Ascending aorta (tissue), 2 donors: ENCODE measurements at regions not wholly inside any gene's neighbourhood (a gene's known extent, or its start where the extent isn't known, plus 50 kb on each side); places are given as distances from the start of the nearest gene placed in this dataset.

ENCODE experiments used
- DNase-seq, 2 donors: peaks; one replicate each; pipeline ENCODE4 v3.0.0-alpha.2; 2019; ENCODE audit warnings: low spot score in 2 of 2
- H3K27ac ChIP-seq, 2 donors: fragments of 200-600 bp; sonication (generic); one replicate each; pipeline ENCODE4 v1.5.1; 2016 to 2017; ENCODE audit warnings: mild to moderate bottlenecking in 1 of 2
- H3K27me3 ChIP-seq: fragments of 200-600 bp; sonication (generic); one replicate; pipeline ENCODE4 v1.5.1; 2017
- H3K36me3 ChIP-seq, 2 donors: fragments of 200-600 bp; sonication (generic); one replicate each; pipeline ENCODE4 v1.5.1; 2016
- H3K4me1 ChIP-seq, 2 donors: fragments of 200-600 bp; sonication (generic); one replicate each; pipeline ENCODE4 v1.5.1; 2016 to 2017; ENCODE audit warnings: mild to moderate bottlenecking in 1 of 2
- H3K4me3 ChIP-seq, 2 donors: fragments of 200-600 bp; sonication (generic); one replicate each; pipeline ENCODE4 v1.5.1; 2016 to 2017; ENCODE audit warnings: mild to moderate bottlenecking in 1 of 2
- H3K9me3 ChIP-seq, 2 donors: fragments of 200-600 bp; sonication (generic); one replicate each; pipeline ENCODE4 v1.5.1; 2016
- CTCF ChIP-seq, 3 experiments: fragments of 200-600 bp in 2 of 3; fragments of 450-650 bp in 1 of 3; sonication (generic) in 2 of 3; IDR thresholded peaks; one replicate each; pipeline ENCODE4 v1.5.1; 2016 to 2019; ENCODE audit warnings: antibody characterized with exemption in 3 of 3, mild to moderate bottlenecking in 1 of 3, moderate library complexity in 1 of 3
- intact Hi-C: fragments of 100-400 bp; cut with DNase I; formaldehyde crosslinking; loops from one replicate; pipeline ENCODE4 v1.15.1; 2023

GRCh38 chr1:68378296-68379084 lies 71.3 kb downstream of the RPE65 start:
- H3K27ac ChIP-seq: no peak overlapping the region
- TF ChIP-seq CTCF (IDR thresholded peaks at IDR 0.05): no peak
- no peaks in the 10 kb centered on the region for H3K9me3 ChIP-seq
- no peaks in the 10 kb centered on the region for H3K36me3 ChIP-seq
- no peaks in the 10 kb centered on the region for H3K4me1 ChIP-seq
- no peak for DNase-seq
- intact Hi-C loops: no loop called here
- no peak overlapping the region for H3K4me3 ChIP-seq
- no peaks in the 10 kb centered on the region for H3K27me3 ChIP-seq

- intact Hi-C loops: no loop called here
- TF ChIP-seq CTCF (IDR thresholded peaks at IDR 0.05): no peak
- H3K4me3 ChIP-seq: no peak overlapping the region
These were observed 72.7 kb downstream of the RPE65 start for GRCh38 chr1:68377098-68377497.

GRCh38 chr1:68376441-68376840 lies 73.3 kb downstream of the RPE65 start:
- Histone ChIP-seq H3K9me3 (no peaks in the 10 kb centered on the region), H3K36me3 (no peaks in the 10 kb centered on the region), H3K4me1 (no peaks in the 10 kb centered on the region), H3K27ac (no peak overlapping the region), H3K27me3 (no peaks in the 10 kb centered on the region), H3K4me3 (no peak overlapping the region)
- no peak for DNase-seq
- no peak for TF ChIP-seq CTCF (IDR thresholded peaks at IDR 0.05)
- intact Hi-C loops: no loop called here

More at GRCh38 chr1:68377098-68377497, 72.7 kb downstream of the RPE65 start:
- Histone ChIP-seq H3K36me3 (no peaks in the 10 kb centered on the region), H3K9me3 (no peaks in the 10 kb centered on the region), H3K27me3 (no peaks in the 10 kb centered on the region), H3K27ac (no peak overlapping the region), H3K4me1 (no peaks in the 10 kb centered on the region)
- no peak for DNase-seq

- DNase-seq: no peak
- H3K27me3 ChIP-seq: no peaks in the 10 kb centered on the region
- no peaks in the 10 kb centered on the region for H3K4me1 ChIP-seq
- intact Hi-C loops: no loop called here
- H3K27ac ChIP-seq: no peak overlapping the region
- H3K4me3 ChIP-seq: no peak overlapping the region
- H3K9me3 ChIP-seq: no peaks in the 10 kb centered on the region
- no peaks in the 10 kb centered on the region for H3K36me3 ChIP-seq
- TF ChIP-seq CTCF (IDR thresholded peaks at IDR 0.05): no peak
These were observed 73.8 kb downstream of the RPE65 start for GRCh38 chr1:68375919-68376318.

GRCh38 chr1:68373173-68373572 lies 76.6 kb downstream of the RPE65 start:
- Histone ChIP-seq H3K27me3 (no peaks in the 10 kb centered on the region), H3K9me3 (no peaks in the 10 kb centered on the region), H3K4me3 (no peak overlapping the region), H3K4me1 (no peaks in the 10 kb centered on the region), H3K36me3 (no peaks in the 10 kb centered on the region), H3K27ac (no peak overlapping the region)
- intact Hi-C loops: no loop called here
- DNase-seq: no peak
- TF ChIP-seq CTCF (IDR thresholded peaks at IDR 0.05): no peak
